HG03432 (cell line): ENCODE measurements at regions not wholly inside any gene's neighbourhood (a gene's known extent, or its start where the extent isn't known, plus 50 kb on each side); places are given as distances from the start of the nearest gene placed in this dataset.
"Not testable (repeated sequence)": the region's sequence is repeated elsewhere in the genome, so short reads cannot be mapped to it uniquely, and the experiment has no call there.

ENCODE experiments used
- ATAC-seq: cut with Tn5 transposase; IDR thresholded peaks from one replicate; pipeline ENCODE4 v1.9.1; 2021; ENCODE audit warnings: mild to moderate bottlenecking, moderate library complexity; ENCODE audit not compliant: unreplicated experiment

- ATAC-seq = no peak
Observed at GRCh38 chr10:9848278-9848677, 1169.4 kb upstream of the CELF2 start.

- ATAC-seq = no peak
Observed at GRCh38 chr10:9848981-9849380, 1168.7 kb upstream of the CELF2 start.

- no peak for ATAC-seq
Observed at GRCh38 chr10:9850415-9850814, 1167.3 kb upstream of the CELF2 start.

GRCh38 chr10:9851808-9852207 is 1165.9 kb upstream of the CELF2 start:
- ATAC-seq = no peak

GRCh38 chr10:9853405-9854355 is 1164.0 kb upstream of the CELF2 start:
- no peak for ATAC-seq

GRCh38 chr10:9855451-9855850 is 1162.2 kb upstream of the CELF2 start:
- not testable (repeated sequence) for ATAC-seq

GRCh38 chr10:9858816-9859215 is 1158.9 kb upstream of the CELF2 start:
- ATAC-seq = no peak

- no peak for ATAC-seq
Observed at GRCh38 chr10:9860045-9860444, 1157.6 kb upstream of the CELF2 start.

- no peak for ATAC-seq
Observed at GRCh38 chr10:9863559-9864121, 1154.0 kb upstream of the CELF2 start.

- no peak for ATAC-seq
Observed at GRCh38 chr10:9868499-9868898, 1149.2 kb upstream of the CELF2 start.

- ATAC-seq = no peak
Observed at GRCh38 chr10:9869205-9869604, 1148.5 kb upstream of the CELF2 start.

- no peak for ATAC-seq
Observed at GRCh38 chr10:9869606-9870176, 1148.0 kb upstream of the CELF2 start.

- no peak for ATAC-seq
Observed at GRCh38 chr10:9875353-9875752, 1142.3 kb upstream of the CELF2 start.

GRCh38 chr10:9877978-9878377 is 1139.7 kb upstream of the CELF2 start:
- ATAC-seq = no peak

GRCh38 chr10:9878383-9878782 is 1139.3 kb upstream of the CELF2 start:
- ATAC-seq = no peak

- no peak for ATAC-seq
Observed at GRCh38 chr10:9885761-9886160, 1131.9 kb upstream of the CELF2 start.

- no peak for ATAC-seq
Observed at GRCh38 chr10:9886772-9887171, 1130.9 kb upstream of the CELF2 start.

- no peak for ATAC-seq
Observed at GRCh38 chr10:9895453-9895852, 1122.2 kb upstream of the CELF2 start.

GRCh38 chr10:9895981-9896380 is 1121.7 kb upstream of the CELF2 start:
- no peak for ATAC-seq

- ATAC-seq = no peak
Observed at GRCh38 chr10:9898633-9899395, 1118.9 kb upstream of the CELF2 start.

GRCh38 chr10:9900751-9901150 is 1116.9 kb upstream of the CELF2 start:
- ATAC-seq = no peak
